Neuron (in vitro differentiated cells): ENCODE measurements at regions not wholly inside any gene's neighbourhood (a gene's known extent, or its start where the extent isn't known, plus 50 kb on each side); places are given as distances from the start of the nearest gene placed in this dataset.
"Not testable (repeated sequence)": the region's sequence is repeated elsewhere in the genome, so short reads cannot be mapped to it uniquely, and the experiment has no call there.

Experiments used
- H2AFZ ChIP-seq: one replicate; pipeline ENCODE4 v1.6.1; 2013; ENCODE audit warnings: low read depth, mild to moderate bottlenecking, inconsistent platforms, low read length, moderate library complexity
- H3K27me3 ChIP-seq: one replicate; pipeline ENCODE4 v1.6.1; 2013; ENCODE audit warnings: low read length; ENCODE audit not compliant: insufficient read depth
- H3K36me3 ChIP-seq: one replicate; pipeline ENCODE4 v1.6.1; 2013; ENCODE audit warnings: low read length; ENCODE audit not compliant: insufficient read depth
- H3K4me1 ChIP-seq: one replicate; pipeline ENCODE4 v1.6.1; 2013; ENCODE audit warnings: low read length; ENCODE audit not compliant: insufficient read depth
- H3K4me3 ChIP-seq: 2 replicates; pipeline ENCODE4 v1.5.1; 2013; ENCODE audit warnings: mild to moderate bottlenecking, low read length, moderate library complexity
- H3K9me3 ChIP-seq: one replicate; pipeline ENCODE4 v1.6.1; 2013; ENCODE audit warnings: low read length

- H3K27me3 ChIP-seq, H3K36me3 ChIP-seq, H3K4me3 ChIP-seq, H3K4me1 ChIP-seq, H2AFZ ChIP-seq, H3K9me3 ChIP-seq: not testable (repeated sequence)
These were observed 296.3 kb downstream of the HNRNPD start for GRCh38 chr4:82077471-82077995.

GRCh38 chr4:82076809-82077208, 297.0 kb downstream of the HNRNPD start:
- Histone ChIP-seq H2AFZ (no peak overlapping the region), H3K4me3 (no peak overlapping the region), H3K36me3 (no peaks in the 10 kb centered on the region), H3K27me3 (no peaks in the 10 kb centered on the region), H3K4me1 (no peaks in the 10 kb centered on the region), H3K9me3 (no peaks in the 10 kb centered on the region)

GRCh38 chr4:82076359-82076758, 297.4 kb downstream of the HNRNPD start:
- Histone ChIP-seq H3K4me1 (no peaks in the 10 kb centered on the region), H3K4me3 (no peak overlapping the region), H3K36me3 (no peaks in the 10 kb centered on the region), H3K9me3 (no peaks in the 10 kb centered on the region), H2AFZ (no peak overlapping the region), H3K27me3 (no peaks in the 10 kb centered on the region)

- no peak overlapping the region for H2AFZ ChIP-seq
- no peaks in the 10 kb centered on the region for H3K27me3 ChIP-seq
- H3K4me3 ChIP-seq: no peak overlapping the region
- H3K4me1 ChIP-seq: no peaks in the 10 kb centered on the region
- H3K36me3 ChIP-seq: no peaks in the 10 kb centered on the region
- H3K9me3 ChIP-seq: no peaks in the 10 kb centered on the region
These were observed 301.8 kb downstream of the HNRNPD start for GRCh38 chr4:82071951-82072350.

- no peaks in the 10 kb centered on the region for H3K27me3 ChIP-seq
- no peaks in the 10 kb centered on the region for H3K9me3 ChIP-seq
- no peak overlapping the region for H3K4me3 ChIP-seq
- no peaks in the 10 kb centered on the region for H3K36me3 ChIP-seq
- no peaks in the 10 kb centered on the region for H3K4me1 ChIP-seq
- H2AFZ ChIP-seq: no peak overlapping the region
These were observed 303.7 kb downstream of the HNRNPD start for GRCh38 chr4:82069883-82070638.

- no peaks in the 10 kb centered on the region for H3K27me3 ChIP-seq
- no peaks in the 10 kb centered on the region for H3K36me3 ChIP-seq
- H3K4me3 ChIP-seq: no peak overlapping the region
- H3K9me3 ChIP-seq: no peaks in the 10 kb centered on the region
- no peaks in the 10 kb centered on the region for H3K4me1 ChIP-seq
- H2AFZ ChIP-seq: no peak overlapping the region
These were observed 310.8 kb downstream of the HNRNPD start for GRCh38 chr4:82063017-82063416.

GRCh38 chr4:82057990-82058544, 315.7 kb downstream of the HNRNPD start:
- Histone ChIP-seq H2AFZ (no peak overlapping the region), H3K36me3 (no peaks in the 10 kb centered on the region), H3K4me1 (no peaks in the 10 kb centered on the region), H3K9me3 (no peaks in the 10 kb centered on the region), H3K4me3 (no peak overlapping the region), H3K27me3 (no peaks in the 10 kb centered on the region)

- H3K27me3 ChIP-seq: no peaks in the 10 kb centered on the region
- H3K4me3 ChIP-seq: no peak overlapping the region
- H3K36me3 ChIP-seq: no peaks in the 10 kb centered on the region
- H2AFZ ChIP-seq: no peak overlapping the region
- H3K9me3 ChIP-seq: no peaks in the 10 kb centered on the region
- H3K4me1 ChIP-seq: no peaks in the 10 kb centered on the region
These were observed 318.6 kb downstream of the HNRNPD start for GRCh38 chr4:82055156-82055555.

GRCh38 chr4:82053396-82053795, 320.4 kb downstream of the HNRNPD start:
- Histone ChIP-seq H3K9me3 (no peaks in the 10 kb centered on the region), H3K27me3 (no peaks in the 10 kb centered on the region), H3K36me3 (no peaks in the 10 kb centered on the region), H2AFZ (no peak overlapping the region), H3K4me3 (no peak overlapping the region), H3K4me1 (no peaks in the 10 kb centered on the region)

- Histone ChIP-seq H3K4me1 (no peaks in the 10 kb centered on the region), H2AFZ (no peak overlapping the region), H3K36me3 (no peaks in the 10 kb centered on the region), H3K27me3 (peaks cover 4% of the 10 kb centered on the region), H3K4me3 (no peak overlapping the region), H3K9me3 (no peaks in the 10 kb centered on the region)
These were observed 323.0 kb downstream of the HNRNPD start for GRCh38 chr4:82050796-82051195.

GRCh38 chr4:82049294-82049693, 324.5 kb downstream of the HNRNPD start:
- no peak overlapping the region for H3K4me3 ChIP-seq
- H3K27me3 ChIP-seq: peaks cover 12% of the 10 kb centered on the region
- H3K36me3 ChIP-seq: no peaks in the 10 kb centered on the region
- H3K9me3 ChIP-seq: no peaks in the 10 kb centered on the region
- peaks cover 3% of the 10 kb centered on the region for H3K4me1 ChIP-seq
- H2AFZ ChIP-seq: no peak overlapping the region

GRCh38 chr4:82047731-82048130, 326.1 kb downstream of the HNRNPD start:
- Histone ChIP-seq H3K36me3 (no peaks in the 10 kb centered on the region), H3K27me3 (peaks cover 23% of the 10 kb centered on the region), H3K9me3 (no peaks in the 10 kb centered on the region), H3K4me3 (no peak overlapping the region), H2AFZ (no peak overlapping the region), H3K4me1 (peaks cover 10% of the 10 kb centered on the region)

GRCh38 chr4:82046796-82047195, 327.0 kb downstream of the HNRNPD start:
- Histone ChIP-seq H3K36me3 (no peaks in the 10 kb centered on the region), H3K27me3 (peaks cover 31% of the 10 kb centered on the region), H3K4me1 (peaks cover 10% of the 10 kb centered on the region), H2AFZ (no peak overlapping the region), H3K4me3 (no peak overlapping the region), H3K9me3 (no peaks in the 10 kb centered on the region)
